ENCODE measurements at regions not wholly inside any gene's neighbourhood (a gene's known extent, or its start where the extent isn't known, plus 50 kb on each side); places are given as distances from the start of the nearest gene placed in this dataset.

GRCh38 chr20:12395760-12396159 is 478.1 kb downstream of the BTBD3 start:
- no peak for DNase-seq (ENCODE audit: low read depth)
- no peak for TF ChIP-seq CTCF (conservative IDR thresholded peaks at IDR 0.05; ENCODE audit: low read length)
- H3K4me3 ChIP-seq (ENCODE audit: low read length), result no peak overlapping the region

GRCh38 chr20:12399110-12399836 is 481.6 kb downstream of the BTBD3 start:
- DNase-seq (ENCODE audit: low read depth), result no peak
- no peak overlapping the region for H3K4me3 ChIP-seq (ENCODE audit: low read length)
- no peak for TF ChIP-seq CTCF (conservative IDR thresholded peaks at IDR 0.05; ENCODE audit: low read length)

- no peak overlapping the region for H3K4me3 ChIP-seq (ENCODE audit: low read length)
- DNase-seq (ENCODE audit: low read depth), result no peak
- no peak for TF ChIP-seq CTCF (conservative IDR thresholded peaks at IDR 0.05; ENCODE audit: low read length)
Observed at GRCh38 chr20:12404941-12405340, 487.2 kb downstream of the BTBD3 start.

DNA sequence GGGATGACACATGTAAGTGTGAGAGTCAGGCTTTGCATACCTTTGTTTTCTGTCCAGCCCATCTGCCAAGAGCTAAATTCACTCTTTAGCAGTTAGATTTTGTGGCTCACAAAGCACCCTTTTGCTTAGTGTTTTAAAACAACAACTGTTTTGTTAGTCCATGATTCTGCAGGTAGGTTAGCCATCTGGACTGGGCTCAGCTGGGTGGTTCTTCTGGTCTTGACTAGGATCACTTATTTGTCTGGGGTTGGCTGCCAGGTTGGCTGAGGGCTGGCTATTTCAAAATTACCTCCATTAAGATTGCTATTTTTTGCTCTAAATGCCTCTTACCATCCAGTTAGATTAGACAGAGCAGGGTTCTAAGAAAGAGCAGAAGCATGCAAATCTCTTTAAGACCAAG is 489.3 kb downstream of the BTBD3 start:
- H3K4me3 ChIP-seq (ENCODE audit: low read length), result no peak overlapping the region
- no peak for DNase-seq (ENCODE audit: low read depth)
- TF ChIP-seq CTCF (conservative IDR thresholded peaks at IDR 0.05; ENCODE audit: low read length), result no peak

GRCh38 chr20:12409501-12409900 is 491.8 kb downstream of the BTBD3 start:
- DNase-seq (ENCODE audit: low read depth), result no peak
- no peak overlapping the region for H3K4me3 ChIP-seq (ENCODE audit: low read length)
- TF ChIP-seq CTCF (conservative IDR thresholded peaks at IDR 0.05; ENCODE audit: low read length), result no peak

DNA sequence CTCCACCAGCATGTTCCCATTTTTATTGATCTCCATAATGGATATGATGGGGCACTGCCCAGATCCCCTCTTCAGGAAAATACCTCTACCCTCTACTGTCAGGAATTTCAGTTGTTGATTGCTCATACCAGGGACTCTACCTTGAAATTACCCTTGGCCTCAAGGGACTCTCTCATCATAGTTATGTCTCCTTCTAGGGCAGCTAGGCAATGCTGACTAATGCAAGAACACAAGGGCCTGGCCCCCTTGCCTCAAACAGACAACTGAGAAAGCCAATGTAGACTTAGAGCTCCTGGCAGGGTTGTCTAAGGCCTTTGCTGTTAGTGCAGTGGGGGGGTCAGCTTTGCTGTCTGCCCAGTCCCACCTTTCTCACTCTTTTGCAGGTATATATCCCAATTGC is 493.1 kb downstream of the BTBD3 start:
- no peak for DNase-seq (ENCODE audit: low read depth)
- TF ChIP-seq CTCF (conservative IDR thresholded peaks at IDR 0.05; ENCODE audit: low read length), result no peak
- no peak overlapping the region for H3K4me3 ChIP-seq (ENCODE audit: low read length)

DNA sequence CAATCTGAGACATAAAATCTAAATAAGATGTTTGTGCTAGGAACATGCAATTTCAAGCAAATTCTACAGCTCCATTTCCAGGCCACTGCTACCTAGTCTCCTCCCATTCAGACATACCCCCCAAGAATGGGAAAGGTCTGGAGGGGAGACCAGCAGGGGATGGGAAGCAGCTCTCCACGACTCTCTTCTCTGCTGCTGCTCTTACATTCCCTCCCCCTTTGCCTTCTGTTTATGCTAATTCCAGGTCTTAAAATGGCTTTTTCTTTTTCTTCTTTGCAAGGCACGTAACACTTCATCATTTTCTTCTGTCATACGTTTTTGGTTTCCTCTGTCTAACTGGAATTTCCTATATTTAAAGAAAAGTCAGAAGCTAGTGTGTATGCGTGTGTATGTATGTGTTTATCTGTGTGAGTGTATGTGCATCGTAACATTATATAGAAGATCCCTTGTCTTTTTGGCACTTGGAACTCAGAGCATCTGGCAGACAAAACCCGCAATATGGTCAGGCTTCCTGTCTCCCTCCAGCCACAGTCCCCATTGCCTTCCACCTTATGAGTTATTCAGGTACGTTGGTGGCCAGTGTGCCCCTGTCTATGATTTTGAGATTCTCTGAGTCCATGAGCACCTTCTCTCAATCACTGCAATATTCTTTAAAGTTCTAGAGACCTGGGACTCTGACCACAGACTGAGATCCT is 493.7 kb downstream of the BTBD3 start:
- H3K4me3 ChIP-seq (ENCODE audit: low read length), result no peak overlapping the region
- no peak for TF ChIP-seq CTCF (conservative IDR thresholded peaks at IDR 0.05; ENCODE audit: low read length)
- DNase-seq (ENCODE audit: low read depth), result no peak
